DND-41 (cell line): ENCODE measurements at regions not wholly inside any gene's neighbourhood (a gene's known extent, or its start where the extent isn't known, plus 50 kb on each side); places are given as distances from the start of the nearest gene placed in this dataset.

ENCODE experiments used
- ATAC-seq: fragments of 200-7000 bp; cut with Tn5 transposase; 3 replicates; pipeline ENCODE4 v1.9.1; 2021; ENCODE audit warnings: low read depth; ENCODE audit not compliant: insufficient read depth
- DNase-seq: peaks from one replicate; pipeline ENCODE4 v3.0.0-alpha.2; 2020
- H2AFZ ChIP-seq: 2 replicates; pipeline ENCODE4 v1.6.0; 2012; ENCODE audit warnings: low read depth, low read length
- H3K27ac ChIP-seq: 2 replicates; pipeline ENCODE4 v1.5.1; 2012; ENCODE audit warnings: low read length, inconsistent platforms
- H3K27me3 ChIP-seq: fragments of 200-600 bp; sonication (generic); 2 replicates; pipeline ENCODE4 v1.6.0; 2012; ENCODE audit warnings: low read length, mild to moderate bottlenecking, inconsistent platforms; ENCODE audit not compliant: insufficient read depth, poor library complexity
- H3K36me3 ChIP-seq: 2 replicates; pipeline ENCODE4 v1.5.1; 2012; ENCODE audit warnings: low read length, inconsistent platforms; ENCODE audit not compliant: insufficient read depth
- H3K4me1 ChIP-seq: 2 replicates; pipeline ENCODE4 v1.5.1; 2012; ENCODE audit warnings: mild to moderate bottlenecking, low read length; ENCODE audit not compliant: insufficient read depth
- H3K4me2 ChIP-seq: 2 replicates; pipeline ENCODE4 v1.6.0; 2012; ENCODE audit warnings: mild to moderate bottlenecking, moderate library complexity, low read length, inconsistent platforms; ENCODE audit not compliant: insufficient read depth
- H3K4me3 ChIP-seq, 2 experiments: fragments of 200-600 bp in 1 of 2; shearing (Covaris generic) in 1 of 2; 2 replicates each; pipeline ENCODE4 v1.5.1; 2012 to 2016; ENCODE audit warnings: inconsistent platforms in 2 of 2, low read length in 2 of 2, mild to moderate bottlenecking in 2 of 2, low read depth in 1 of 2, moderate library complexity in 1 of 2
- H3K79me2 ChIP-seq: 2 replicates; pipeline ENCODE4 v1.6.0; 2012; ENCODE audit warnings: low read length, inconsistent platforms; ENCODE audit not compliant: insufficient read depth
- H3K9ac ChIP-seq: 2 replicates; pipeline ENCODE4 v1.6.0; 2012; ENCODE audit warnings: low read depth, mild to moderate bottlenecking, inconsistent platforms, low read length, moderate library complexity
- H3K9me3 ChIP-seq: 2 replicates; pipeline ENCODE4 v1.5.1; 2012; ENCODE audit warnings: low read length, moderate library complexity, mild to moderate bottlenecking, inconsistent platforms; ENCODE audit not compliant: insufficient read depth, severe bottlenecking
- H4K20me1 ChIP-seq: 2 replicates; pipeline ENCODE4 v1.6.0; 2012; ENCODE audit warnings: low read length; ENCODE audit not compliant: insufficient read depth
- EZH2 ChIP-seq: IDR thresholded peaks from 3 replicates; pipeline ENCODE4 v1.6.1; 2012; ENCODE audit warnings: borderline replicate concordance, low read depth, mild to moderate bottlenecking, moderate library complexity, low read length, inconsistent platforms; ENCODE audit not compliant: severe bottlenecking
- TF ChIP-seq, protein P1 (sequence below): IDR thresholded peaks from 2 replicates; pipeline ENCODE4 v1.5.1; 2012; ENCODE audit warnings: borderline replicate concordance, low read length, moderate library complexity, mild to moderate bottlenecking; ENCODE audit not compliant: poor library complexity, severe bottlenecking; ENCODE audit errors: extremely low read depth

DNA sequence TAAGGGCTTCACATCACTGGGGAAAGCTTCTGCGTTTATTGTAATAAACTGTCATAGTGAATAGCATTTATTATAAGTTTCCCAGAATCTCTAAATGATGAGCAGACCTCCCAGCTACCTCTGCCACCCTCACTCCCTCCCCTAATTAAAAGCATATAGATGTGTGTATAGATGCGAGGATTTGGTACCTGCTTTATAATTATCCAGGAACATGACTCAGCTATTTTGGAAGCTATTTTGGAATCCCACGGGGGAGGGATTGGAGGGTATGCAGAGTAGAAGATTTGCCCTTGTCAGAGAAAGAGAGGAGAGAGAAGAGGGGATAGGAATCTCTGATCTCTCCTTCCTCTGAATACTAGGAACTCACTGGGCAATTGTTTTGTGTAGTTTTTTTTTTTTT lies 455.3 kb downstream of the ADRA2A start:
- H3K36me3 ChIP-seq, result no peaks in the 10 kb centered on the region
- DNase-seq (no peak), ATAC-seq (no peak)
- no peak for TF ChIP-seq EZH2
- TF ChIP-seq, protein P1, sequence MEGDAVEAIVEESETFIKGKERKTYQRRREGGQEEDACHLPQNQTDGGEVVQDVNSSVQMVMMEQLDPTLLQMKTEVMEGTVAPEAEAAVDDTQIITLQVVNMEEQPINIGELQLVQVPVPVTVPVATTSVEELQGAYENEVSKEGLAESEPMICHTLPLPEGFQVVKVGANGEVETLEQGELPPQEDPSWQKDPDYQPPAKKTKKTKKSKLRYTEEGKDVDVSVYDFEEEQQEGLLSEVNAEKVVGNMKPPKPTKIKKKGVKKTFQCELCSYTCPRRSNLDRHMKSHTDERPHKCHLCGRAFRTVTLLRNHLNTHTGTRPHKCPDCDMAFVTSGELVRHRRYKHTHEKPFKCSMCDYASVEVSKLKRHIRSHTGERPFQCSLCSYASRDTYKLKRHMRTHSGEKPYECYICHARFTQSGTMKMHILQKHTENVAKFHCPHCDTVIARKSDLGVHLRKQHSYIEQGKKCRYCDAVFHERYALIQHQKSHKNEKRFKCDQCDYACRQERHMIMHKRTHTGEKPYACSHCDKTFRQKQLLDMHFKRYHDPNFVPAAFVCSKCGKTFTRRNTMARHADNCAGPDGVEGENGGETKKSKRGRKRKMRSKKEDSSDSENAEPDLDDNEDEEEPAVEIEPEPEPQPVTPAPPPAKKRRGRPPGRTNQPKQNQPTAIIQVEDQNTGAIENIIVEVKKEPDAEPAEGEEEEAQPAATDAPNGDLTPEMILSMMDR, result no peak
- H3K27ac ChIP-seq, result no peak overlapping the region
- H3K9me3 ChIP-seq, result no peaks in the 10 kb centered on the region
- no peak overlapping the region for H3K4me3 ChIP-seq
- no peaks in the 10 kb centered on the region for H3K79me2 ChIP-seq
- no peak overlapping the region for H3K4me2 ChIP-seq
- H3K9ac ChIP-seq, result no peak overlapping the region
- H2AFZ ChIP-seq, result no peak overlapping the region
- H4K20me1 ChIP-seq, result no peaks in the 10 kb centered on the region
- H3K4me1 ChIP-seq, result no peaks in the 10 kb centered on the region
- no peaks in the 10 kb centered on the region for H3K27me3 ChIP-seq

DNA sequence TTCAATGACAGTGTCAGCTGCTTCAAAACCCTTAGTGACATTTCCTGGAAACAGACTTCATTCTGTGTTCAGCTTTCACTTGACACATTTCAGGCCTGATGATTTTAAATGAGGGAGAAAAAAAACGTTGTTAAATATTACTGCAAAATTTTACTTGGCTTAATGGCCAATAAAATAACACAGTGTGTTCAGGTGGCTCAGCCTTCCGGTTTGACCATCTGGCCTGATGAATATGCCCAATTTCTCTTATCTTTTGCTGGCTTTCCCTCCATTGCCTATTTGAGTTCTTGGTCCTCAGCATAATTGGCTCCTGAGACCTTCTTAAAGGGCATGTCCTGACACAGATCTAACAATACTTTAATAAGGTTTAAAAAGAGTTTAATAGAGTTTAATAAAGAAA lies 462.4 kb downstream of the ADRA2A start:
- no peak overlapping the region for H3K9ac ChIP-seq
- no peak overlapping the region for H3K4me3 ChIP-seq
- no peaks in the 10 kb centered on the region for H3K36me3 ChIP-seq
- no peaks in the 10 kb centered on the region for H4K20me1 ChIP-seq
- no peaks in the 10 kb centered on the region for H3K9me3 ChIP-seq
- no peak overlapping the region for H2AFZ ChIP-seq
- H3K79me2 ChIP-seq, result no peaks in the 10 kb centered on the region
- H3K4me2 ChIP-seq, result no peak overlapping the region
- H3K27me3 ChIP-seq, result no peaks in the 10 kb centered on the region
- H3K27ac ChIP-seq, result no peak overlapping the region
- DNase-seq, result no peak
- TF ChIP-seq EZH2, result no peak
- TF ChIP-seq, protein P1, result no peak
- ATAC-seq, result no peak
- no peaks in the 10 kb centered on the region for H3K4me1 ChIP-seq

GRCh38 chr10:111543854-111544253 lies 467.0 kb downstream of the ADRA2A start:
- Histone ChIP-seq H3K4me1 (no peaks in the 10 kb centered on the region), H3K9me3 (no peaks in the 10 kb centered on the region), H3K36me3 (no peaks in the 10 kb centered on the region), H3K79me2 (no peaks in the 10 kb centered on the region), H3K9ac (no peak overlapping the region), H2AFZ (no peak overlapping the region), H3K4me3 (no peak overlapping the region), H3K27ac (no peak overlapping the region), H4K20me1 (no peaks in the 10 kb centered on the region), H3K27me3 (no peaks in the 10 kb centered on the region), H3K4me2 (no peak overlapping the region)
- DNase-seq (no peak), ATAC-seq (no peak)
- TF ChIP-seq, protein P1, result no peak
- no peak for TF ChIP-seq EZH2
